ENCODE measurements at regions not wholly inside any gene's neighbourhood (a gene's known extent, or its start where the extent isn't known, plus 50 kb on each side); places are given as distances from the start of the nearest gene placed in this dataset.

- TF ChIP-seq CTCF (optimal IDR thresholded peaks at IDR 0.05 in 1 of 3, IDR thresholded peaks at IDR 0.05 in 1 of 3, conservative IDR thresholded peaks at IDR 0.05 in 1 of 3; ENCODE audit: extremely low read depth in 1 of 3, insufficient read depth in 2 of 3, low read length in 3 of 3), result no peak
- TF ChIP-seq EZH2 (IDR thresholded peaks at IDR 0.05; ENCODE audit: low read length), result no peak
These were observed 221.6 kb upstream of the SEMA3E start for GRCh38 chr7:83870515-83870914.
